T47D (cell line): ENCODE measurements at regions not wholly inside any gene's neighbourhood (a gene's known extent, or its start where the extent isn't known, plus 50 kb on each side); places are given as distances from the start of the nearest gene placed in this dataset.

Source experiments
- DNase-seq, 2 experiments: peaks; one replicate each; pipeline versions ENCODE4 v3.0.0 to v3.0.0-alpha.2; 2011 to 2012; ENCODE audit warnings: low read depth in 1 of 2, low spot score in 1 of 2
- JUND ChIP-seq: IDR thresholded peaks from 2 replicates; pipeline ENCODE4 v1.6.1; 2012; ENCODE audit warnings: low read depth
- in situ Hi-C: cut with HindIII; loops from 2 replicates; pipeline ENCODE4 v1.10.0; 2016; ENCODE audit warnings: low sequenced_read_pairs, low pct_unique_long_range_greater_than_20kb

- in situ Hi-C loops, result no loop called here
- TF ChIP-seq JUND, result no peak
- DNase-seq, result no peak
Measured at GRCh38 chr10:130989670-130990232, 321.8 kb downstream of the TCERG1L start.

DNA sequence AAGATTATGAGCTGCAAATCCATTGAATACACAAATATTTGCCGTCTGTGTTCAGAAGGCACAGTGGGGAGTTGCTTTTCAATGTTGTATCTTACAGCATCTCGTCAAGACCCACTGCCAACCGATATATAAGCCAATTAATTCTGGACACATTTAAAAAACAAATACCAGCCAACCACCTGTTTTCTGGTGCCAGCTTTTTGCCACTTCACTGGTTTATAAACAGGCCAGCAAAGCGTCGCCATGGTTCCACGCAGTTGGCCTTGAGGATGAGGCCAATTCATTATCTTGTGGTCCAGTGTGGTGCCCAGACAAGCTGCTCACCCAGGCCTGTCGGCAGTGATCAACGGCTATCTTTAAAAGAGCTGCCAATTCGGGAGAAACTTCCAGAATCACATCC, 321.0 kb downstream of the TCERG1L start:
- no peak for TF ChIP-seq JUND
- in situ Hi-C loops, result no loop called here
- DNase-seq, result no peak

DNA sequence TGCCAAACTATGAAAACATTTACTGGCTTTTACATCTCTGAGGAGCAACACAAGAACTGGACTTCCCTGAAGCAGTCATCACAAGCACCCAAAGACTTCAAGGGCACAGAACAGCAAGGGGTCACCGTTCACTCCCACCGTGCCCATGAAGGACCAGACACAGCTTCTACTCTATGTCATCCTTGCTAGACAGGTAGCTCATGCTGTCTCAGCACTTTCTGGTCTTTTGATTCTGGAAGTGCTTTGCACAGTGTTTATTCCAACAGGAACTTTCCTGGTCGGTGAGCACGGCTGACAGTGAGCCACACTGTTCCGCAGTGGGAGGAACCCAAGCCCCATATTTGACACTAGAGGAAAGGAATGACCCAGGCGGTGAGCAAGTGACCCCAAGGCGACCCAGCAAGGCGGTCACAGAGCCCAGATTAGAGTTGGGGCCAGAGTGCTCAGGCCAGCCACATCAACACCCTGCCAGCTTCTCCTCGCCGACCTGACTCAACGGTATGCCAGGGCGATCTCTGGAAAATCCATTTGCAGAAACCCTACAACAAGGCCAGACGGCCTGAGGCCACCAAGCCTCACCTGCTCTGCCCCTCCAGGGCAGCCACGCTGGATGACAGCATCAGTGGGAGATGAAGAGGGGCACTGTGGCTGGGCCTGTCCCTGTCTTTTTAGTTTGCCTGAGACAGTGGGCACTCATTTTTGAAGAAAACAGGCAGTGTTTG, 318.6 kb downstream of the TCERG1L start:
- in situ Hi-C loops, result no loop called here
- no peak for TF ChIP-seq JUND
- DNase-seq, result no peak

GRCh38 chr10:130993612-130994011, 317.9 kb downstream of the TCERG1L start:
- in situ Hi-C loops, result no loop called here
- no peak for TF ChIP-seq JUND
- no peak for DNase-seq

DNA sequence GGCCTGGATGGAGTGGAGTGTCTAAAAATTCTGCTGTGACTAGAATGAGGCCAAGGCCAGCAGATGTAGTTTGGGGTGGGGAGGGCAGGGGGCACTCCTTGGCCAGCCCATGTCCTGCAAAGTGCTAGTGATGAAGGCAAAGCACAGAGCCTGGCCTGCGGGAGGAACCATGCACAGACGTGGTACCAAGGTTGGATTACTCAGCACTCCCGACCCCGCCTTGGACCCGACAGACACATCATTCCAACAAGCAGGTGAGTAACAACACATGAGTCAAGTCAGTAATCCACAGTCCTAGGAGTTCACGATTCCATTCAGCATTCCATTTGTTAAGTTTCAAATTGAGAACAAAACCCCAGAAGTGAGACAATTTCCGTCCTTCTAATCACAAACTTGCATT, 317.3 kb downstream of the TCERG1L start:
- DNase-seq, result no peak

GRCh38 chr10:130994845-130995244, 316.7 kb downstream of the TCERG1L start:
- DNase-seq, result no peak
- in situ Hi-C loops, result no loop called here
- no peak for TF ChIP-seq JUND

More for the DNA sequence above, 317.3 kb downstream of the TCERG1L start:
- no peak for TF ChIP-seq JUND
- in situ Hi-C loops, result no loop called here

- in situ Hi-C loops, result no loop called here
- DNase-seq, result no peak
- no peak for TF ChIP-seq JUND
Measured at GRCh38 chr10:130997267-130998045, 314.1 kb downstream of the TCERG1L start.

DNA sequence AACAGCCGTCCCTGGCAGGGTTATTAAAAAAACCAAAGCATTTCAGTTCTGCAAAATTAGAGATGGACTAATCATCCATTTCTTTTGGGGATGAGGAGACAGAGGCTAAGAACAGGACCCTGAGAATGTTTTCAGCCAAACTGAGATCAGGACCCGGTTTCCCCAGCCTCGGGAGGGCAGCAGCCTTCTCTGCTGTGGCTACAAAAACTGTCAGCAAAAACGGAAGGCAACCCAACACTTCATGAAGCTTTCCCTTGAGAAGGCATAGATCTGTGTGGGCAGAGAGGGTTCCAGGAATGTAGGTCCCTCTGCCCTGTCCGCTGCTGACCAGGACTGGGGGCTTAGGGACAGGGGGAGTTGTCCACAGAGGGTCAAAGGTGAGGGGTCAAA, 313.5 kb downstream of the TCERG1L start:
- TF ChIP-seq JUND, result no peak
- DNase-seq, result no peak
- in situ Hi-C loops, result no loop called here

GRCh38 chr10:130998642-130999041, 312.9 kb downstream of the TCERG1L start:
- DNase-seq, result no peak
- no peak for TF ChIP-seq JUND
- in situ Hi-C loops, result no loop called here

- TF ChIP-seq JUND, result no peak
- in situ Hi-C loops, result no loop called here
- no peak for DNase-seq
Measured at GRCh38 chr10:130999376-131000202, 311.9 kb downstream of the TCERG1L start.

- in situ Hi-C loops, result no loop called here
- DNase-seq, result no peak
- no peak for TF ChIP-seq JUND
Measured at GRCh38 chr10:131000244-131000643, 311.3 kb downstream of the TCERG1L start.

- in situ Hi-C loops, result no loop called here
- no peak for TF ChIP-seq JUND
- DNase-seq, result no peak
Measured at GRCh38 chr10:131000743-131001142, 310.8 kb downstream of the TCERG1L start.
